GM23248 (cell line): ENCODE measurements at regions not wholly inside any gene's neighbourhood (a gene's known extent, or its start where the extent isn't known, plus 50 kb on each side); places are given as distances from the start of the nearest gene placed in this dataset.
A peak's percentile ranks its signal among the peaks of the same experiment; 100 is the strongest.
"Not testable (repeated sequence)": the region's sequence is repeated elsewhere in the genome, so short reads cannot be mapped to it uniquely, and the experiment has no call there.

ENCODE experiments used
- DNase-seq: peaks from one replicate; pipeline ENCODE4 v3.0.0-alpha.2; 2015
- H2AFZ ChIP-seq: fragments of 200-600 bp; sonication (generic); 2 replicates; pipeline ENCODE4 v1.6.1; 2016; ENCODE audit warnings: antibody characterized with exemption
- H3F3A ChIP-seq: fragments of 200-600 bp; sonication (generic); 2 replicates; pipeline ENCODE4 v1.6.1; 2016; ENCODE audit warnings: mild to moderate bottlenecking, antibody characterized with exemption, mixed run types; ENCODE audit not compliant: insufficient read depth
- H3K27ac ChIP-seq: fragments of 200-600 bp; sonication (generic); 2 replicates; pipeline ENCODE4 v1.5.1; 2016; ENCODE audit warnings: mild to moderate bottlenecking
- H3K27me3 ChIP-seq: fragments of 200-600 bp; sonication (generic); replicated peaks from 2 replicates; pipeline ENCODE4 v1.6.1; 2016; ENCODE audit warnings: mild to moderate bottlenecking; ENCODE audit not compliant: insufficient read depth
- H3K36me3 ChIP-seq: fragments of 200-600 bp; sonication (generic); 2 replicates; pipeline ENCODE4 v1.6.1; 2016; ENCODE audit warnings: low read depth, mild to moderate bottlenecking
- H3K4me1 ChIP-seq: fragments of 200-600 bp; sonication (generic); 2 replicates; pipeline ENCODE4 v1.6.1; 2016; ENCODE audit warnings: mild to moderate bottlenecking; ENCODE audit not compliant: insufficient read depth
- H3K4me2 ChIP-seq: fragments of 200-600 bp; sonication (generic); one replicate; pipeline ENCODE4 v1.6.1; 2016; ENCODE audit warnings: mild to moderate bottlenecking; ENCODE audit not compliant: unreplicated experiment
- H3K4me3 ChIP-seq: fragments of 200-600 bp; sonication (generic); 2 replicates; pipeline ENCODE4 v1.5.1; 2016; ENCODE audit warnings: mild to moderate bottlenecking
- H3K79me2 ChIP-seq: fragments of 200-600 bp; sonication (generic); 2 replicates; pipeline ENCODE4 v1.6.1; 2016; ENCODE audit warnings: mild to moderate bottlenecking; ENCODE audit not compliant: insufficient read depth
- H3K9ac ChIP-seq: fragments of 200-600 bp; sonication (generic); 2 replicates; pipeline ENCODE4 v1.6.1; 2016; ENCODE audit warnings: mild to moderate bottlenecking
- H3K9me2 ChIP-seq: fragments of 200-600 bp; sonication (generic); 2 replicates; pipeline ENCODE4 v1.6.1; 2016; ENCODE audit warnings: mixed run types, mild to moderate bottlenecking, moderate library complexity; ENCODE audit not compliant: insufficient read depth
- H3K9me3 ChIP-seq: fragments of 200-600 bp; sonication (generic); one replicate; pipeline ENCODE4 v1.6.1; 2017; ENCODE audit warnings: low read depth
- H4K20me1 ChIP-seq: fragments of 200-600 bp; sonication (generic); 2 replicates; pipeline ENCODE4 v1.6.0; 2016; ENCODE audit not compliant: insufficient read depth
- EZH2 ChIP-seq: fragments of 200-600 bp; sonication (generic); IDR thresholded peaks from 2 replicates; pipeline ENCODE4 v1.6.1; 2018; ENCODE audit warnings: antibody characterized with exemption, mild to moderate bottlenecking; ENCODE audit not compliant: insufficient read depth, poor library complexity, severe bottlenecking
- EZH2phosphoT487 ChIP-seq: fragments of 200-600 bp; sonication (generic); IDR thresholded peaks from 2 replicates; pipeline ENCODE4 v1.6.1; 2018; ENCODE audit warnings: antibody characterized with exemption, moderate library complexity, mild to moderate bottlenecking, low read depth; ENCODE audit not compliant: insufficient read depth
- WGBS, 2 experiments: methylation state at CpG; one replicate each; pipeline ENCODE4 v1.1.6; 2015 to 2017; ENCODE audit warnings: low lambda C conversion rate in 2 of 2, low coverage in 1 of 2; ENCODE audit errors: missing lambda C conversion rate in 2 of 2; 5-methylcytosine and 5-hydroxymethylcytosine counted together
- in situ Hi-C: fragments of 300-500 bp; cut with MboI; formaldehyde crosslinking; loops from 2 replicates; pipeline ENCODE4 v1.15.0; 2020

- no peaks in the 10 kb centered on the region for H3K27me3 ChIP-seq
- TF ChIP-seq EZH2phosphoT487 (no peak), EZH2 (no peak)
- no peak overlapping the region for H3K4me2 ChIP-seq
- no peaks in the 10 kb centered on the region; the same call in 1 of the 2 replicates for H3K9me2 ChIP-seq
- no peaks in the 10 kb centered on the region for H3K9me3 ChIP-seq
- H4K20me1 ChIP-seq, result no peaks in the 10 kb centered on the region
- H3K9ac ChIP-seq, result no peak overlapping the region
- no peak overlapping the region for H3K4me3 ChIP-seq
- H3K79me2 ChIP-seq, result no peaks in the 10 kb centered on the region
- 0 out of 2 replicates have a peak, but pooled peaks cover 10% of the 10 kb centered on the region for H3K4me1 ChIP-seq
- H3K36me3 ChIP-seq, result no peaks in the 10 kb centered on the region
- DNase-seq, result peak; percentile 74
- H3K27ac ChIP-seq, result no peak overlapping the region
- in situ Hi-C loops, result no loop called here
- peaks cover 6% of the 10 kb centered on the region for H3F3A ChIP-seq
- H2AFZ ChIP-seq, result no peak overlapping the region
- WGBS, 2 experiments, result 7 to 17% methylated on average over 1 of the region's 1 CpG
These were observed 103.9 kb upstream of the DCC start for GRCh38 chr18:52236131-52236530.

GRCh38 chr18:52237551-52237950 is 102.4 kb upstream of the DCC start:
- Histone ChIP-seq H3K27me3 (no peaks in the 10 kb centered on the region), H3K4me1 (0 out of 2 replicates have a peak, but pooled peaks cover 10% of the 10 kb centered on the region), H3K79me2 (no peaks in the 10 kb centered on the region), H3K9ac (no peak overlapping the region), H3K27ac (peak overlapping the region; percentile 48), H3K4me2 (no peak overlapping the region), H3K36me3 (no peaks in the 10 kb centered on the region), H3K9me3 (no peaks in the 10 kb centered on the region), H4K20me1 (no peaks in the 10 kb centered on the region), H3K4me3 (no peak overlapping the region), H3F3A (peaks cover 6% of the 10 kb centered on the region), H2AFZ (no peak overlapping the region), H3K9me2 (no peaks in the 10 kb centered on the region; the same call in 1 of the 2 replicates)
- in situ Hi-C loops, result no loop called here
- 20 to 22% methylated on average over 2 of the region's 2 CpGs for WGBS, 2 experiments
- TF ChIP-seq EZH2, result no peak
- TF ChIP-seq EZH2phosphoT487, result no peak
- peak; percentile 82 for DNase-seq

GRCh38 chr18:52242711-52243110 is 97.3 kb upstream of the DCC start:
- Histone ChIP-seq H2AFZ (no peak overlapping the region), H4K20me1 (no peaks in the 10 kb centered on the region), H3K79me2 (no peaks in the 10 kb centered on the region), H3K4me1 (no peaks in the 10 kb centered on the region), H3K9me3 (no peaks in the 10 kb centered on the region), H3K9ac (no peak overlapping the region), H3F3A (no peaks in the 10 kb centered on the region), H3K27ac (no peak overlapping the region), H3K4me2 (no peak overlapping the region), H3K4me3 (no peak overlapping the region), H3K27me3 (no peaks in the 10 kb centered on the region), H3K36me3 (no peaks in the 10 kb centered on the region), H3K9me2 (no peaks in the 10 kb centered on the region; the same call in 1 of the 2 replicates)
- in situ Hi-C loops, result no loop called here
- WGBS, 2 experiments, result 78 to 84% methylated on average over 2 of the region's 2 CpGs
- TF ChIP-seq EZH2phosphoT487, result no peak
- no peak for TF ChIP-seq EZH2
- peak; percentile 2 for DNase-seq

- H3K9me3 ChIP-seq, result no peaks in the 10 kb centered on the region
- in situ Hi-C loops, result no loop called here
- 63 to 74% methylated on average over 2 of the region's 2 CpGs for WGBS, 2 experiments
- H3K27ac ChIP-seq, result no peak overlapping the region
- H3K9ac ChIP-seq, result no peak overlapping the region
- no peaks in the 10 kb centered on the region for H3K4me1 ChIP-seq
- H3K79me2 ChIP-seq, result no peaks in the 10 kb centered on the region
- no peak overlapping the region for H3K4me3 ChIP-seq
- no peaks in the 10 kb centered on the region; the same call in 1 of the 2 replicates for H3K9me2 ChIP-seq
- no peak overlapping the region for H2AFZ ChIP-seq
- no peaks in the 10 kb centered on the region for H3K36me3 ChIP-seq
- TF ChIP-seq EZH2, result no peak
- TF ChIP-seq EZH2phosphoT487, result no peak
- no peaks in the 10 kb centered on the region for H4K20me1 ChIP-seq
- DNase-seq, result no peak
- no peaks in the 10 kb centered on the region for H3K27me3 ChIP-seq
- no peak overlapping the region for H3K4me2 ChIP-seq
- no peaks in the 10 kb centered on the region for H3F3A ChIP-seq
These were observed 95.3 kb upstream of the DCC start for GRCh38 chr18:52244658-52245057.

GRCh38 chr18:52254367-52254766 is 85.6 kb upstream of the DCC start:
- Histone ChIP-seq H4K20me1 (no peaks in the 10 kb centered on the region), H3K9me3 (no peaks in the 10 kb centered on the region), H2AFZ (no peak overlapping the region), H3K79me2 (no peaks in the 10 kb centered on the region), H3K36me3 (no peaks in the 10 kb centered on the region), H3K9ac (no peak overlapping the region), H3K27ac (no peak overlapping the region), H3K9me2 (no peaks in the 10 kb centered on the region), H3K4me1 (no peaks in the 10 kb centered on the region), H3K4me2 (no peak overlapping the region), H3K27me3 (no peaks in the 10 kb centered on the region), H3K4me3 (no peak overlapping the region), H3F3A (no peaks in the 10 kb centered on the region)
- no peak for TF ChIP-seq EZH2phosphoT487
- TF ChIP-seq EZH2, result no peak
- 61% methylated on average over 3 of the region's 3 CpGs for WGBS, 2 experiments
- DNase-seq, result no peak
- in situ Hi-C loops, result no loop called here

- not testable (repeated sequence) for H3F3A ChIP-seq, H2AFZ ChIP-seq
These were observed 82.6 kb upstream of the DCC start for GRCh38 chr18:52257417-52257816.

More at GRCh38 chr18:52257417-52257816, 82.6 kb upstream of the DCC start:
- H4K20me1 ChIP-seq, H3K4me3 ChIP-seq, H3K9ac ChIP-seq, H3K79me2 ChIP-seq, DNase-seq, H3K27ac ChIP-seq, H3K9me2 ChIP-seq, H3K4me2 ChIP-seq, H3K9me3 ChIP-seq, H3K36me3 ChIP-seq, in situ Hi-C loops, H3K4me1 ChIP-seq, H3K27me3 ChIP-seq: not testable (repeated sequence)
- 16 to 20% methylated on average over 3 of the region's 3 CpGs for WGBS, 2 experiments
